Stimulated activated memory B cell treated with anti-CD40 and anti-IgM and Interleukin-4, amounts not matched to agents 10 μg/mL and 1 μg/mL and 100 μg/mL, for 72 hours (primary cell): ENCODE measurements at regions not wholly inside any gene's neighbourhood (a gene's known extent, or its start where the extent isn't known, plus 50 kb on each side); places are given as distances from the start of the nearest gene placed in this dataset.
"Not testable (repeated sequence)": the region's sequence is repeated elsewhere in the genome, so short reads cannot be mapped to it uniquely, and the experiment has no call there.

ENCODE experiments used
- ATAC-seq: fragments of 150-1000 bp; cut with Tn5 transposase; 2 replicates; pipeline ENCODE4 v1.10.0; 2021
- H3K27ac Mint-ChIP-seq: one replicate; pipeline ENCODE4 v1.8.0; 2022; ENCODE audit warnings: mild to moderate bottlenecking, mixed read lengths
- H3K27me3 Mint-ChIP-seq: one replicate; pipeline ENCODE4 v1.8.0; 2022; ENCODE audit warnings: mixed read lengths
- H3K36me3 Mint-ChIP-seq: one replicate; pipeline ENCODE4 v1.8.0; 2022; ENCODE audit warnings: mixed read lengths
- H3K4me1 Mint-ChIP-seq: one replicate; pipeline ENCODE4 v1.8.0; 2022; ENCODE audit warnings: mixed read lengths
- H3K4me3 Mint-ChIP-seq: one replicate; pipeline ENCODE4 v1.8.0; 2022; ENCODE audit warnings: mild to moderate bottlenecking, moderate library complexity, mixed read lengths
- H3K9me3 Mint-ChIP-seq: one replicate; pipeline ENCODE4 v1.8.0; 2022; ENCODE audit warnings: mixed read lengths

DNA sequence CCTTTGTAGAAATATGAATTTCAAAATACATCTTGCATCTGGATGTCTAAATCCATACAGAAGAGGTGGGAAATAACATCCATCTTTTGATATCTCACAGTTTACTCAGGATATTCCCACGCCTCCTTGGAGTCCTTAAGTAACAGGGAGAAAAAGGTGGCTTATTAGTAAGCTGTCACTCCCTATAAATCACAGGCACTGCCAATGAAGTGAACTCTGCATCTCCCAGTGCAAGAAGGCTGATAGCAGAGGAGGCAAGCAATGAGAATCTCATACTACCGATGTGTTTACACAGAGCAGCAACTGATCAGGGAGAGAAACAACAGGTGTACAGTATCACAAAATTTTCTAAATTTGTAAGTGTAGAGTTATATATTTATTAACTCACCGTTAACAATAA lies 551.8 kb downstream of the NXPH1 start:
- H3K36me3 Mint-ChIP-seq = no peaks in the 10 kb centered on the region
- no peaks in the 10 kb centered on the region for H3K4me1 Mint-ChIP-seq
- H3K4me3 Mint-ChIP-seq = no peak overlapping the region
- H3K9me3 Mint-ChIP-seq = peaks cover 3% of the 10 kb centered on the region
- no peak for ATAC-seq
- no peaks in the 10 kb centered on the region for H3K27me3 Mint-ChIP-seq
- no peak overlapping the region for H3K27ac Mint-ChIP-seq

DNA sequence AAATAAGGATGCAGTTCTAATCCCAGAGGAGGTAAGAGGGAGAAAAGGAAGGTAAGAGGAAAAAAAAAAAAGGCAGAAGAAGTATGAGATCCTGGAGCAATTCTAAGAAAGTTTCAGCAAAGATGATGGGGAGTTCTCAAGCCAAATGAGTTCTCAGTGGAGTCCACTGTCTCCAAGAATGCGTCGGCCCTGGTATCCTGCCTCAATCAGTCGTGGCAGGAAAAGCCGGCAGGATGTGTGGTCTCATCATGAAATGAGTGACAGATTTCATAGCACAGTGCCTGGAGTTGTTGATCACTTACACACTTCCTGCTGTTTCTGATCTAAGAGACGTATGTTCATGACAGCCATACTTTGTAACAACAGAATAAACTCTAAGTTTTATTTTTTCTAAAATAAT lies 554.9 kb downstream of the NXPH1 start:
- no peak for ATAC-seq
- Mint-ChIP-seq H3K4me1 (no peaks in the 10 kb centered on the region), H3K36me3 (no peaks in the 10 kb centered on the region), H3K4me3 (no peak overlapping the region), H3K9me3 (peaks cover 5% of the 10 kb centered on the region), H3K27me3 (no peaks in the 10 kb centered on the region), H3K27ac (no peak overlapping the region)

DNA sequence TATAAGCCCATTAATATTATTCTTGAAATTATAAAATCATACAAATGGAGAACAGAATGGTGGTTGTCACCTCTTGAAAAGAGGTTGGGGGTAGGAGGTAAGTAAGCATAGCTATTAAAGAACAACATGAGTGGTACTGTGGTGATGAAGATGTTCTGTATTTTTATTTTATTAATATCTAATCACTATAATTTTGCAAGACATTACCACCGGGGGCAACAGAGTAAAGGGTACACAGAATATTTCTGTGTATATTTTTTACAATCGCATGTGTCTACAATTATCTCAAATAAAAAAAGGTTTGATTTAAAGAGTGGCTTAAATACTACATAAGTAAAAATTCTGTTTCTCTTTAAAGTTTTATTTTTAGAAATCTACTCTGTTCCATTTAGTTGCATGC lies 557.8 kb downstream of the NXPH1 start:
- ATAC-seq = no peak
- Mint-ChIP-seq H3K27me3 (no peaks in the 10 kb centered on the region), H3K4me1 (no peaks in the 10 kb centered on the region), H3K27ac (no peak overlapping the region), H3K4me3 (no peak overlapping the region), H3K36me3 (no peaks in the 10 kb centered on the region), H3K9me3 (peaks cover 10% of the 10 kb centered on the region)

DNA sequence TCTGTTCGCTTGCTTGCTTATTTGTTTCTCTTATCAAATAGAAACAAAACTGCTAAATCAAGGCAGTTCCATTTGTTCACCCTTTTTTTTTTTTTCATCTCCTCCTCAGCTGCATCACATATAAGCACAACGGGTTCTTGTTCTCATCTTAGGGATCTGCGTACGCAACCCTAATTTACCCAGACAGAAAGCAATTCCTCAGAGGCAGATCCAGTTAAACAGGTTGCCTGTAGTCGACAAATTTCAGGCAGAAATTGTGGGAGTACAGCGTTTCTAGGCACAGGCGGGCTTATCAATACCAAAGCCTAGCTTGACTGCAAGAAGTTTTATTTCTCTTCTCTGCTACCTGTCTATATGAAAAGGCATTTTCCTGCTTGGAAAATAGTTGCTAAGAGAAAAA lies 565.4 kb downstream of the NXPH1 start:
- no peaks in the 10 kb centered on the region for H3K27me3 Mint-ChIP-seq
- no peak for ATAC-seq
- no peaks in the 10 kb centered on the region for H3K36me3 Mint-ChIP-seq
- H3K27ac Mint-ChIP-seq = no peak overlapping the region
- H3K9me3 Mint-ChIP-seq = peaks cover 6% of the 10 kb centered on the region
- H3K4me1 Mint-ChIP-seq = no peaks in the 10 kb centered on the region
- no peak overlapping the region for H3K4me3 Mint-ChIP-seq

DNA sequence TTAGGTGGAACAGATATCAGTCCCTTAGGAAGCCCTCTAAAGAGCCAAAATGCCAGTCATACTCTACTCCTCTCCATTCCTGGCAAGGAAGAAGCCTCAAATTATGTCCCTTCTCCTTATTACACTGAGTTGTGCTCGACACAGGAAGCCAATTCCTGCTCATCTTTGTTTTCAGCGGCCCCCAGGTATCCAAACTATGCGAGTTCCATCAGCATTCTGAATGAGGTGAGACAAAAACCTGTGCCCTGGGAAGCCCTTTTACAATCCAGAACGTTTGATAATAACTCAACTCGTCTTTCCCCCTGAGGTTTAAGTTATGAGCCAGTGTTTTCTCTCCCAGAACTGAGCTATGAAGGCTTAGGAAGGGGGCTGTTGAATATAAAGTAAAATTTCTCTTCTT lies 580.5 kb downstream of the NXPH1 start:
- Mint-ChIP-seq H3K9me3 (peaks cover 9% of the 10 kb centered on the region), H3K27me3 (no peaks in the 10 kb centered on the region), H3K4me3 (no peak overlapping the region), H3K4me1 (no peaks in the 10 kb centered on the region), H3K27ac (no peak overlapping the region), H3K36me3 (no peaks in the 10 kb centered on the region)
- no peak for ATAC-seq

DNA sequence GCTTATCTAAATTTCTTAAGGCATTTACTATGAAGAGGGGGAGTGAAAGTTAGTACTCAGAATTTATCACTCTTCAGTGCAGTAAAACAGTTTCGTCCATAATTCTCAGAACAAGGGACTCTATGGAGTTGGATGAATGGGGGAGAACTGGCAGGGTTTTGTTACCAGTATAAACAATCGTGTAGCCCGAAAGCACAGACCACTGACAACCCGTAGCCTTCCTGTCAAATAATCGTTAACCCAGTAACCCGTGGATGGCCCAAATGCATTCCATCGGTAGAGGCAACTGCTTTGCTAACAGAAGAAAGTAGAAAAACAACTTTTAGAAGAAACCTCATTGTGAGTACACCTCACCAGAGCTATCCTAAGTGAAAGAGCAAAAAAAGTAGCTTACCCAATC lies 583.9 kb downstream of the NXPH1 start:
- peaks cover 3% of the 10 kb centered on the region for H3K9me3 Mint-ChIP-seq
- no peaks in the 10 kb centered on the region for H3K27me3 Mint-ChIP-seq
- no peak overlapping the region for H3K27ac Mint-ChIP-seq
- no peaks in the 10 kb centered on the region for H3K4me1 Mint-ChIP-seq
- H3K36me3 Mint-ChIP-seq = no peaks in the 10 kb centered on the region
- ATAC-seq = no peak
- H3K4me3 Mint-ChIP-seq = no peak overlapping the region

DNA sequence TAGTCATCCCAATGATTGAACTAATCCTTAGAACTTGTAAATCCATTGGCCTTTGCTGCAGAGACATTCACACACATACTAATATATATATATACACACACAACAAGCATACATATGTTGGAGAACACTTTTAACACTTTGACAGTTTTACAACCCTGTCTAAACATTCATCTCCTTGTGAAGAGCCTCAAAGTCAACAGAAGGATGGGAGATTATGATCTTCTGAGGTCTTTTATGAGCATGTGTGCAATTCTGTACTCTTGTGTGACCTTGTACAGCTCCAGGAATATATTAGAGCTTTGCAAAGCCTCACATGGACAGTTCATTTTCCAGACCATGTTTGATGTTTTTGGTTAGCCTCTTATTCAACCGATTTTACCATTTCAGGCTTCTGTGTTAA lies 589.0 kb downstream of the NXPH1 start:
- Mint-ChIP-seq H3K36me3 (no peaks in the 10 kb centered on the region), H3K4me1 (no peaks in the 10 kb centered on the region), H3K9me3 (peaks cover 4% of the 10 kb centered on the region), H3K4me3 (no peak overlapping the region), H3K27ac (no peak overlapping the region), H3K27me3 (no peaks in the 10 kb centered on the region)
- ATAC-seq = no peak

DNA sequence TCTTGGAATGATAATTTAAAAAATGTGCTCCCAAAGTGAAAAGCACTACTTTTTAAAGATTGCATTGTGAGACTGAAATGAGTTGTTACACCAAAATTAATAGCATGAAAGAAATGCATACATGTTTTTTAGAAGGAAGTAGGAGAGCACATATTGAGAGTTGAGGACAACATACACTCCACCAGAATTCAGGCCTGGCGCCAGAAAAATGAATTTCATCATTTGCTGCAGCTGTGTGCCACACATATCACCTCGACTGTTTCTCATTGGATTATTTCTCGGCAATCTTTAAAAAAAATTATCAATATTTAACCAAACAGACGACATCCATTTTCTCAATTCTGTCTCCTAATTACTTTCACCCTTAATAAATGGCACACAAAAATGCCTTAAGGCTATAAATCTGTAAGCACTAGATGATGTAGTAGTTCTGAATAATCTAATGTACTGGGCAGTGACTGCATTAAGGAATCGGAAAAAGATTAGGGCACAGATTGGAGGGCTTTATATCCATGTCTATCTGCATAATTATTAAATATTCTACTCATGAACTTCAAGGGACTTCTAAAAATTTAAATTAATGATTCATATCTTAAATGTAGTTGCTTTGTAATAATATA lies 590.4 kb downstream of the NXPH1 start:
- no peak overlapping the region for H3K27ac Mint-ChIP-seq
- ATAC-seq = no peak
- peaks cover 7% of the 10 kb centered on the region for H3K9me3 Mint-ChIP-seq
- no peaks in the 10 kb centered on the region for H3K27me3 Mint-ChIP-seq
- H3K36me3 Mint-ChIP-seq = no peaks in the 10 kb centered on the region
- no peak overlapping the region for H3K4me3 Mint-ChIP-seq
- H3K4me1 Mint-ChIP-seq = no peaks in the 10 kb centered on the region

DNA sequence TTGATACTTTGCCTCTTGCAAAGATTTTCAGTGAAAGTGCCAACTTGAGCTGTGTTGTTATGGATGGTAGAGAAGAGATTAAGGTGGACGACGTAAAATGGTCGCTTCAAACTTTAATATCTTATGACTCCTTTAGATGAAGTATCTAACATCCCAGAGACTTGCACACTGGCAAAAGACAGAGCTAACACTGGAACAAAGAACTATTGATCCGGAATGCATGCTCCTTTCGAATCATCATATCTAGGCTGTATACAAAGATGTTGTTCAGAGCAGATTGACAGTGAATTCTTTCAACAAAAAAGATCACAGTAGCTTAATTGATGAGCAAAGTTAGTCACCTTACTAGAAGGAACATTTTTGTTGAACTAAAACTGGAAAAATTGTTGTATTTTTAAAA lies 592.7 kb downstream of the NXPH1 start:
- Mint-ChIP-seq H3K4me3 (no peak overlapping the region), H3K4me1 (no peaks in the 10 kb centered on the region), H3K9me3 (peaks cover 7% of the 10 kb centered on the region), H3K36me3 (no peaks in the 10 kb centered on the region), H3K27ac (no peak overlapping the region), H3K27me3 (no peaks in the 10 kb centered on the region)
- no peak for ATAC-seq

DNA sequence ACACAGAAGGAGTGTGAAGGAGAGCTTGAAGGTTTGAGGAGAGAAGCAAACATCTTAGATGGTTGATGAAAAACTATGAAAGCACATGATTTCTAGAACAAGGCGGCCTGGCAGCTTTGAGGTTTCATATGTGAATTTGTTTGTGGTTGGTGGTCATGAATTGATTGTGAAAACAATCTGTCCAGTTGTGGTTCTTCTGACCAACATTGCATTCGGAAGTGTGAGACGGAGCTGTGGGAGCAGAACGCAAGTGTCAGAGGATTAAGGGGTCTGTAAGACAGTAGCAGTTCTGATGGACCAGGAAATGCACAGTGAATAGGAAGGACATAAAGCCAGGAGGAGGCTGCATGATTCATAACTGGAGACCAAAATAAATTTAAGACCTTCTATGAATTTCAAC lies 594.6 kb downstream of the NXPH1 start:
- ATAC-seq = no peak
- Mint-ChIP-seq H3K4me1 (no peaks in the 10 kb centered on the region), H3K4me3 (no peak overlapping the region), H3K36me3 (no peaks in the 10 kb centered on the region), H3K27ac (no peak overlapping the region), H3K27me3 (no peaks in the 10 kb centered on the region), H3K9me3 (peaks cover 7% of the 10 kb centered on the region)

DNA sequence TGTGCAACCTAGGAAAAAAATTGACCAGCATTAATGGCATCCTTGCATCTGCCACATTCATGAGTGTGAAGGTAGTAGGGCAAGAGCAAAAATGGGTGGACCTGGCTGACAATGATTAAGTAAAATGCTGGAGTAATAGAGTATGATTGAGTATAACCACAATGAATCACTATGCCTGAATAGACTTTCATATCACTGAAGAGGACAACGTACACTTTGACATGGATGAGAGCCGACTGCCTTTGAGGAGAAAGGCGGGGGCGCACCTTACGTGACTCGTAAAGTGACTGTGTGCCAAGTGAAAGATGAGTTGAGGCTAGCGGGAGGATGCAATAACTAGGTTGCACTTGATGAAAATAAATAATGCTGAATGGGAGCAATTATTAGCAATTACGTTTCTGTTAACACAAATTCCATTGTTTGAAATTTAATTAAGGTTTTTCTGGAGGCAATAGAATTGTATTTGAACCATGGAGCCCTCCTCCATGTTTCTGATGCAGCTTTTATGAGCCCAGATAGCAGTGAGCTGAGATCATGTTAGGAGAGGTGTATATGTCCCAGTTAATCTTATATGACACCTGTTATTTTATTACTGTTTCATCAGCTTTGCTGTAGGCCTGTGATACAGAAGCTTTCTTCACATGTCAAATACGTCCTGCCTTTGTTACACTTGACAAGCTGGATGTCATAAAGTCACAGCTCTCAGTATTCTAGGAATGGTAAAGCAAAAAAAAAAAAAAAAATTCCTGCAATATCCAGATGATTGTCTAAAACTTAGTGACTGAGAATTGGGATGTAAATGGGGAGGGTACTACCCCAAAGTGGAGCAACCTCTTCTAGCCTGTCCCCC lies 596.5 kb downstream of the NXPH1 start:
- ATAC-seq = no peak
- Mint-ChIP-seq H3K27ac (no peak overlapping the region), H3K9me3 (peaks cover 7% of the 10 kb centered on the region), H3K4me1 (no peaks in the 10 kb centered on the region), H3K36me3 (no peaks in the 10 kb centered on the region), H3K4me3 (no peak overlapping the region), H3K27me3 (no peaks in the 10 kb centered on the region)

DNA sequence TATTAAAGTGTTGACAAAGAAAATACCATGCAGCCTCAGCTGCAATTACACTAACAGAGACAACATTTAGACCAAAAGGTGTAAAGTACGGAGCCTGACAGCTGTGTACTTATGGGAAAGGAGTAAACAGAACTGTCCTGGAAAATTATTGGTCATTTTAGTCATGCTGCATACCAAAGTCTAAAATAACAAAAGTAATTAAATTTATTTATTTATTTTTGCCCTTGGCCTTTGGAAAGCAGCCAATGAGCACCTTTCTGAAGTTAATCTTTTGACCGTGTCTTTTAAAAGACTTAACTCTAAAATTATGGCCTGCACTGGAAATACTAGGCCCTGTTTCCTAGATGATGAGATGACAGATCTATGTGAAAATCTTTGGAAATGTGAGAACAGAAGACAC lies 597.6 kb downstream of the NXPH1 start:
- ATAC-seq = no peak
- Mint-ChIP-seq H3K36me3 (no peaks in the 10 kb centered on the region), H3K4me3 (no peak overlapping the region), H3K9me3 (peaks cover 7% of the 10 kb centered on the region), H3K27me3 (no peaks in the 10 kb centered on the region), H3K27ac (no peak overlapping the region), H3K4me1 (no peaks in the 10 kb centered on the region)

DNA sequence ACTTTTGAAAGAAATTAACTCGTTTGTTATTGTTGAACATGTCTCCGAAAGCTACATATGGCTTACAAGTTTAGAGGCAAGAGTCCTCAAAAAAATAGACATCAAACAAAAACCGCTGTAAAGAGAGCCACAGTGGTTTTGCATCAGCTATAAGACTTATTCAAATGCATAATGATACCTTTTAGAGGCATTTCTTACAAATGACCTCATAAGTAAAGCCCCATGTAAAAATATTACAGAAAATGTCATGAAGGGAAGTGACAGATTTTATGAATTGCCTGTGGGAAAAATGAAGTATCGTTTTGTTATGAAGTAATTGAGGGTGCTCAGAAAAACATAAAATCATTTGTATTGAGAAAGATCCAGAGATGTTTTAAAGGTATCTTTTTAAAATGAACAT lies 598.0 kb downstream of the NXPH1 start:
- H3K27ac Mint-ChIP-seq = no peak overlapping the region
- H3K9me3 Mint-ChIP-seq = peaks cover 7% of the 10 kb centered on the region
- no peak overlapping the region for H3K4me3 Mint-ChIP-seq
- no peaks in the 10 kb centered on the region for H3K36me3 Mint-ChIP-seq
- no peak for ATAC-seq
- no peaks in the 10 kb centered on the region for H3K4me1 Mint-ChIP-seq
- H3K27me3 Mint-ChIP-seq = no peaks in the 10 kb centered on the region

DNA sequence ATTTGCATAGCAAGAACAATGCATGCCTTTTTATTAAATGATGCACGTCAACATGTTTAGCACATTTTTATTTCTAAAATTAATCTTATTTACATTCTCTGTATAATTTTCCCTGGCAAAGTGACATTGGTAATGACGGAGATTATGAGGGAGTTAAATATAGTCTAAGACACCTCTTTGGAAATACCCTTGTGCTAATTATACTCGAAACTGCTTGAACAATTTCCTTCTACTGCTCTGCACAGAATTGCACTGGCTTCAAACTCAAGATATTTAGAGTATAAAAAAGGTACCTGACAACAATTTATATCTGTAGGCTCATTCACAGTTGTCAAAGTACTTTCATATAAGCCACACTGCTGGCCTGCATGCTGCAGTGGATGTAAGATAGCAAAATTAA lies 602.7 kb downstream of the NXPH1 start:
- no peaks in the 10 kb centered on the region for H3K27me3 Mint-ChIP-seq
- H3K36me3 Mint-ChIP-seq = no peaks in the 10 kb centered on the region
- ATAC-seq = no peak
- H3K9me3 Mint-ChIP-seq = no peaks in the 10 kb centered on the region
- H3K4me3 Mint-ChIP-seq = no peak overlapping the region
- no peaks in the 10 kb centered on the region for H3K4me1 Mint-ChIP-seq
- no peak overlapping the region for H3K27ac Mint-ChIP-seq

DNA sequence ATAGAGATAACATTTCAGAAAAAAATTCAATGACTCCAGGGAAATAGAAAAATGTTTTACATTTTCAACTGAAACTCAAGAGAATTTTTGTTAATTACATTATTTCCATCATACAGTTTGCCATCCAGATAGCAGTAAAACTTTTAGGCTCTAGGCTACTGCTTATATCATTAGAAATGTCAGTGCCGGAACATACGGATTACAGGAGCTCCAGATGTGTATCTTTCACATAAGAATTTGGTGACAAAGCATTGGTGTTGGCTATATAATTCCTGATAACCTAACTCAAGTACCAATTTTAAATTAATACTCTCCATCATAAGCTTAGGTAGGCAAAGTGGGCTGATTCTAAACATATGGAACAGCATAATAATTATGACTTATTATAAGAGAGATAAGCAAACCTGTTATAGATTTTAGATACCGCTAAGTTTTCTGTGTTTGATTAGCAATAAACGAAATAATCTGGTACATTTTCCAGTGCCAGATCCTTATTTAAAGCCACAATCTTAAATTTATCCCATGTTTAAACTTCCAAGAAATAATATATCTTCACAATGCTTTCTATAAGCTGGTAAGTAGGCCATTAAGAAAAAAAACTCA lies 637.9 kb downstream of the NXPH1 start:
- Mint-ChIP-seq H3K36me3 (no peaks in the 10 kb centered on the region), H3K9me3 (peaks cover 15% of the 10 kb centered on the region), H3K27ac (no peak overlapping the region)

DNA sequence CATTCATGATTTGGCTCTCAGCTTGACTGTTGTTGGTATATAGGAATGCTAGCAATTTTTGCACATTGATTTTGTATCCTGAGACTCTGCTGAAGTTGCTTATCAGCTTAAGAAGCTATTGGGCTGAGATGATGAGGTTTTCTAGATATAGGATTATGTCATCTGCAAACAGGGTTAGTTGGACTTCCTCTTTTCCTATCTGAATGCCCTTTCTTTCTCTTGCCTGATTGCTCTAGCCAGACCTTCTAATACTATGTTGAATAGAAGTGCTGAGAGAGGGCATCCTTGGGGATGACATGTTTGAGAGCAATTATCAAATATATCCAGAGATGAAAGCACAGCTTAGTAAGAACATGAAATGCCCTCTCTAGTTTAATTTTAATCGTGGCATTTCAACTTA lies 642.4 kb downstream of the NXPH1 start:
- H3K36me3 Mint-ChIP-seq, ATAC-seq, H3K27me3 Mint-ChIP-seq, H3K4me3 Mint-ChIP-seq, H3K9me3 Mint-ChIP-seq, H3K27ac Mint-ChIP-seq, H3K4me1 Mint-ChIP-seq: not testable (repeated sequence)

More for the DNA sequence above, 637.9 kb downstream of the NXPH1 start:
- no peaks in the 10 kb centered on the region for H3K27me3 Mint-ChIP-seq
- H3K4me1 Mint-ChIP-seq = no peaks in the 10 kb centered on the region
- H3K4me3 Mint-ChIP-seq = no peak overlapping the region
- no peak for ATAC-seq
